NB4 (cell line): ENCODE measurements at regions not wholly inside any gene's neighbourhood (a gene's known extent, or its start where the extent isn't known, plus 50 kb on each side); places are given as distances from the start of the nearest gene placed in this dataset.

ENCODE experiments used
- POLR2A ChIP-seq: IDR thresholded peaks from 2 replicates; pipeline ENCODE4 v1.6.1; 2011; ENCODE audit warnings: mild to moderate bottlenecking; ENCODE audit not compliant: insufficient read length; ENCODE audit errors: extremely low read depth
- TF ChIP-seq, protein P1 (sequence below): IDR thresholded peaks from one replicate; pipeline ENCODE4 v1.5.1; 2012; ENCODE audit warnings: low read depth, low read length

DNA sequence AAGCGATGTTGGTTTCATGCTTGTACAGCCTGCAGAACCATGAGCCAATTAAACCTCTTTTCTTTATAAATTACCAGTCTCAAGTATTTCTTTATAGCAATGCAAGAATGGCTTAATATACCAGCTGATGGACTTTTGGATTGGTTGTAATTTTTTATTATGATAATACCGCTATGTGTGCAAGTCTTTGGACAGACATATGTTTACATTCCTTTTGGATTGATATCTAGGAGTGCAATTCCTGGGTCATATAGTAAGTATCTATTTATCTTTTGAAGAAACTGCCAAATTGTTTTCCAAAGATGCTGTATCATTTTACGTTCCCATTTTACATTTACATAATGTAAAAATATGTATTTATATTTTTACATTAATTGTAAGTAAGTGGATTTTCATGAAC is 81.2 kb upstream of the PIP4K2A start:
- TF ChIP-seq POLR2A: no peak
- TF ChIP-seq, protein P1, sequence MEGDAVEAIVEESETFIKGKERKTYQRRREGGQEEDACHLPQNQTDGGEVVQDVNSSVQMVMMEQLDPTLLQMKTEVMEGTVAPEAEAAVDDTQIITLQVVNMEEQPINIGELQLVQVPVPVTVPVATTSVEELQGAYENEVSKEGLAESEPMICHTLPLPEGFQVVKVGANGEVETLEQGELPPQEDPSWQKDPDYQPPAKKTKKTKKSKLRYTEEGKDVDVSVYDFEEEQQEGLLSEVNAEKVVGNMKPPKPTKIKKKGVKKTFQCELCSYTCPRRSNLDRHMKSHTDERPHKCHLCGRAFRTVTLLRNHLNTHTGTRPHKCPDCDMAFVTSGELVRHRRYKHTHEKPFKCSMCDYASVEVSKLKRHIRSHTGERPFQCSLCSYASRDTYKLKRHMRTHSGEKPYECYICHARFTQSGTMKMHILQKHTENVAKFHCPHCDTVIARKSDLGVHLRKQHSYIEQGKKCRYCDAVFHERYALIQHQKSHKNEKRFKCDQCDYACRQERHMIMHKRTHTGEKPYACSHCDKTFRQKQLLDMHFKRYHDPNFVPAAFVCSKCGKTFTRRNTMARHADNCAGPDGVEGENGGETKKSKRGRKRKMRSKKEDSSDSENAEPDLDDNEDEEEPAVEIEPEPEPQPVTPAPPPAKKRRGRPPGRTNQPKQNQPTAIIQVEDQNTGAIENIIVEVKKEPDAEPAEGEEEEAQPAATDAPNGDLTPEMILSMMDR: no peak
